GM23338 (cell line): ENCODE measurements at regions not wholly inside any gene's neighbourhood (a gene's known extent, or its start where the extent isn't known, plus 50 kb on each side); places are given as distances from the start of the nearest gene placed in this dataset.

Source experiments
- ATAC-seq: fragments of 200-7000 bp; cut with Tn5 transposase; 3 replicates; pipeline ENCODE4 v1.9.1; 2020
- DNase-seq: peaks from one replicate; pipeline ENCODE4 v3.0.0-alpha.2; 2015; ENCODE audit warnings: low spot score
- H2AFZ ChIP-seq: fragments of 200-600 bp; sonication (generic); 2 replicates; pipeline ENCODE4 v1.8.0; 2016; ENCODE audit warnings: antibody characterized with exemption, mild to moderate bottlenecking, moderate library complexity
- H3F3A ChIP-seq: fragments of 200-600 bp; sonication (generic); replicated peaks from 2 replicates; pipeline ENCODE4 v1.8.0; 2017; ENCODE audit warnings: antibody characterized with exemption, mixed run types, low read depth
- H3K27ac ChIP-seq: fragments of 200-600 bp; sonication (generic); 2 replicates; pipeline ENCODE4 v1.6.1; 2016; ENCODE audit warnings: low read depth
- H3K27me3 ChIP-seq: fragments of 200-600 bp; sonication (generic); 2 replicates; pipeline ENCODE4 v1.8.0; 2016; ENCODE audit warnings: mild to moderate bottlenecking, mixed run types, moderate library complexity; ENCODE audit not compliant: insufficient read depth
- H3K36me3 ChIP-seq: fragments of 200-600 bp; sonication (generic); 2 replicates; pipeline ENCODE4 v1.8.0; 2016; ENCODE audit warnings: mild to moderate bottlenecking; ENCODE audit not compliant: insufficient read depth
- H3K4me1 ChIP-seq: fragments of 200-600 bp; sonication (generic); 2 replicates; pipeline ENCODE4 v1.8.0; 2016; ENCODE audit warnings: mild to moderate bottlenecking, moderate library complexity; ENCODE audit not compliant: insufficient read depth
- H3K4me2 ChIP-seq: fragments of 200-600 bp; sonication (generic); 2 replicates; pipeline ENCODE4 v1.7.1; 2017; ENCODE audit warnings: mixed run types
- H3K4me3 ChIP-seq: fragments of 200-600 bp; sonication (generic); 2 replicates; pipeline ENCODE4 v1.6.1; 2016; ENCODE audit warnings: mixed run types
- H3K79me2 ChIP-seq: fragments of 200-600 bp; sonication (generic); replicated peaks from 2 replicates; pipeline ENCODE4 v1.8.0; 2017; ENCODE audit warnings: mild to moderate bottlenecking; ENCODE audit not compliant: insufficient read depth
- H3K9me2 ChIP-seq: fragments of 200-600 bp; sonication (generic); 2 replicates; pipeline ENCODE4 v1.8.0; 2017; ENCODE audit not compliant: insufficient read depth
- H4K20me1 ChIP-seq: fragments of 200-600 bp; sonication (generic); replicated peaks from 2 replicates; pipeline ENCODE4 v1.8.0; 2017; ENCODE audit warnings: mild to moderate bottlenecking; ENCODE audit not compliant: insufficient read depth
- H3K27ac Mint-ChIP-seq: 2 replicates; pipeline ENCODE4 v1.8.0; 2020; ENCODE audit warnings: inconsistent platforms, mild to moderate bottlenecking, moderate library complexity, mixed read lengths
- H3K27me3 Mint-ChIP-seq: 3 replicates; pipeline ENCODE4 v1.8.0; 2022; ENCODE audit warnings: low read depth, mild to moderate bottlenecking, moderate library complexity, mixed read lengths, inconsistent platforms; ENCODE audit not compliant: insufficient read depth, poor library complexity
- H3K36me3 Mint-ChIP-seq: 3 replicates; pipeline ENCODE4 v1.8.0; 2021; ENCODE audit warnings: low read depth, mild to moderate bottlenecking, inconsistent platforms, moderate library complexity, mixed read lengths
- H3K4me1 Mint-ChIP-seq: 3 replicates; pipeline ENCODE4 v1.8.0; 2020; ENCODE audit warnings: mild to moderate bottlenecking, inconsistent platforms, mixed read lengths
- H3K4me3 Mint-ChIP-seq: 3 replicates; pipeline ENCODE4 v1.8.0; 2021; ENCODE audit warnings: moderate library complexity, mild to moderate bottlenecking, inconsistent platforms, mixed read lengths
- H3K9me3 Mint-ChIP-seq: 3 replicates; pipeline ENCODE4 v1.8.0; 2020; ENCODE audit warnings: moderate library complexity, mild to moderate bottlenecking, inconsistent platforms, mixed read lengths
- CREB1 ChIP-seq: fragments of 250-450 bp; sonication (Bioruptor Pico); IDR thresholded peaks from 2 replicates; pipeline ENCODE4 v1.5.0; 2020; ENCODE audit warnings: low read depth, mild to moderate bottlenecking, moderate library complexity
- ETS1 ChIP-seq: IDR thresholded peaks from 2 replicates; pipeline ENCODE4 v1.6.1; 2016; ENCODE audit warnings: antibody characterized with exemption
- EZH2 ChIP-seq: fragments of 200-600 bp; sonication (generic); IDR thresholded peaks from one replicate; pipeline ENCODE4 v1.8.0; 2017; ENCODE audit warnings: antibody characterized with exemption, mild to moderate bottlenecking, low read depth; ENCODE audit not compliant: unreplicated experiment
- EZH2phosphoT487 ChIP-seq: fragments of 200-600 bp; sonication (generic); IDR thresholded peaks from one replicate; pipeline ENCODE4 v1.8.1; 2018; ENCODE audit warnings: antibody characterized with exemption; ENCODE audit not compliant: unreplicated experiment
- JUNB ChIP-seq: IDR thresholded peaks from one replicate; pipeline ENCODE4 v1.6.1; 2016; ENCODE audit warnings: antibody characterized with exemption; ENCODE audit not compliant: unreplicated experiment
- NANOG ChIP-seq: IDR thresholded peaks from 2 replicates; pipeline ENCODE4 v1.6.1; 2016; ENCODE audit warnings: antibody characterized with exemption, borderline replicate concordance
- POLR2AphosphoS5 ChIP-seq: IDR thresholded peaks from 2 replicates; pipeline ENCODE4 v1.6.1; 2016; ENCODE audit warnings: antibody characterized with exemption, low read depth
- STAT1 ChIP-seq: IDR thresholded peaks from one replicate; pipeline ENCODE4 v1.6.1; 2016; ENCODE audit warnings: antibody characterized with exemption; ENCODE audit not compliant: unreplicated experiment
- ZNF114 ChIP-seq: fragments of 250-450 bp; sonication (Bioruptor Pico); IDR thresholded peaks from 2 replicates; pipeline ENCODE4 v1.5.0; 2020; ENCODE audit warnings: mild to moderate bottlenecking, moderate library complexity
- ZNF331 ChIP-seq: fragments of 250-450 bp; sonication (Bioruptor Pico); IDR thresholded peaks from 2 replicates; pipeline ENCODE4 v1.5.0; 2020; ENCODE audit warnings: low read depth, mild to moderate bottlenecking, moderate library complexity
- TF ChIP-seq, protein P1 (sequence below): fragments of 250-450 bp; sonication (Bioruptor Pico); IDR thresholded peaks from 2 replicates; pipeline ENCODE4 v1.5.0; 2020; ENCODE audit warnings: mild to moderate bottlenecking, moderate library complexity
- TF ChIP-seq, protein P2 (sequence below): IDR thresholded peaks from one replicate; pipeline ENCODE4 v1.6.1; 2018; ENCODE audit warnings: antibody characterized with exemption; ENCODE audit not compliant: unreplicated experiment
- TF ChIP-seq, protein P3 (sequence below), 2 experiments: fragments of 200-600 bp in 1 of 2; sonication (generic) in 1 of 2; conservative IDR thresholded peaks; 2 replicates each; pipeline versions ENCODE4 v1.5.1 to v1.6.1; 2016 to 2017; ENCODE audit warnings: antibody characterized with exemption in 2 of 2, low read depth in 2 of 2, mild to moderate bottlenecking in 2 of 2, moderate library complexity in 1 of 2

DNA sequence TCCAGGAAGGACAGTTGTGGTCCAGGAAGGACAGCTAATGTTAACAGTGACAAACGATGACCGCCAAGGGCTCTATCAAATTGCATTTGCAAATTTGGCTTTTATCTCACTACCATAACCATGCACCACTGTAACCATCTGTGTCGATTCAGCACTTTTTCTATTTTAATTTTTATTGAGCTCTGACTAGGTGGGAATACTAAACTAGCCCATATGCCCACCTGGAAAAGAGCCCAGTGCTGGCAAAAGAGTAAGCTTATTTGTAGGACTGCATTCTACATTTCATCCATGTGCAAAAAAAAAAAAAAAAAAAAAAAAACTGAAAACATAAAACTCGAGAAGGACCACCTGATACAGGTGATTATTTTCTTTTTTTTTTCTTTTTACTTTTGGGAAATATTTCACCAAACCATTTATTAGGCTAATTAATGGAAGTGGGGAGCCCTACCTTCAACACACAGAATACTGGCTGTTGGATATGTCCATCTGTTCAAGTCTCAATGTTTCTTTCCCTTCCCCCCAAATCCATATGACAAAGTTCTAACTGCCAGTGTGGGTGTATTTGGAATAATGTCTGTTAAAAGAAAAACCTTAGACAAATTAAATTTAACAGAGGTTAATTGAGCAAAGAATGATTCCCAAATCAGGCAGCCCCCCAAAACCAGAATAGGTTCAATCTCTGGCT, 99.5 kb upstream of the MXRA5 start:
- Histone ChIP-seq H3K4me1 (no peaks in the 10 kb centered on the region), H3K27me3 (no peaks in the 10 kb centered on the region), H3K36me3 (no peaks in the 10 kb centered on the region), H3K27ac (no peak overlapping the region), H3K4me2 (no peak overlapping the region), H4K20me1 (no peaks in the 10 kb centered on the region), H3F3A (no peaks in the 10 kb centered on the region), H3K9me2 (no peaks in the 10 kb centered on the region), H2AFZ (no peak overlapping the region), H3K79me2 (no peaks in the 10 kb centered on the region), H3K4me3 (no peak overlapping the region)
- Mint-ChIP-seq H3K9me3 (peaks cover 2% of the 10 kb centered on the region; the same call in 1 of the 3 replicates), H3K27ac (no peak overlapping the region), H3K27me3 (no peaks in the 10 kb centered on the region), H3K4me1 (no peaks in the 10 kb centered on the region), H3K36me3 (no peaks in the 10 kb centered on the region), H3K4me3 (no peak overlapping the region)
- TF ChIP-seq ETS1 (no peak), ZNF114 (CRISPR knock-in tag) (no peak), NANOG (no peak), EZH2phosphoT487 (no peak), POLR2AphosphoS5 (no peak), EZH2 (no peak), JUNB (no peak), STAT1 (no peak), ZNF331 (CRISPR knock-in tag) (no peak), CREB1 (CRISPR knock-in tag) (no peak)
- TF ChIP-seq, protein P1, sequence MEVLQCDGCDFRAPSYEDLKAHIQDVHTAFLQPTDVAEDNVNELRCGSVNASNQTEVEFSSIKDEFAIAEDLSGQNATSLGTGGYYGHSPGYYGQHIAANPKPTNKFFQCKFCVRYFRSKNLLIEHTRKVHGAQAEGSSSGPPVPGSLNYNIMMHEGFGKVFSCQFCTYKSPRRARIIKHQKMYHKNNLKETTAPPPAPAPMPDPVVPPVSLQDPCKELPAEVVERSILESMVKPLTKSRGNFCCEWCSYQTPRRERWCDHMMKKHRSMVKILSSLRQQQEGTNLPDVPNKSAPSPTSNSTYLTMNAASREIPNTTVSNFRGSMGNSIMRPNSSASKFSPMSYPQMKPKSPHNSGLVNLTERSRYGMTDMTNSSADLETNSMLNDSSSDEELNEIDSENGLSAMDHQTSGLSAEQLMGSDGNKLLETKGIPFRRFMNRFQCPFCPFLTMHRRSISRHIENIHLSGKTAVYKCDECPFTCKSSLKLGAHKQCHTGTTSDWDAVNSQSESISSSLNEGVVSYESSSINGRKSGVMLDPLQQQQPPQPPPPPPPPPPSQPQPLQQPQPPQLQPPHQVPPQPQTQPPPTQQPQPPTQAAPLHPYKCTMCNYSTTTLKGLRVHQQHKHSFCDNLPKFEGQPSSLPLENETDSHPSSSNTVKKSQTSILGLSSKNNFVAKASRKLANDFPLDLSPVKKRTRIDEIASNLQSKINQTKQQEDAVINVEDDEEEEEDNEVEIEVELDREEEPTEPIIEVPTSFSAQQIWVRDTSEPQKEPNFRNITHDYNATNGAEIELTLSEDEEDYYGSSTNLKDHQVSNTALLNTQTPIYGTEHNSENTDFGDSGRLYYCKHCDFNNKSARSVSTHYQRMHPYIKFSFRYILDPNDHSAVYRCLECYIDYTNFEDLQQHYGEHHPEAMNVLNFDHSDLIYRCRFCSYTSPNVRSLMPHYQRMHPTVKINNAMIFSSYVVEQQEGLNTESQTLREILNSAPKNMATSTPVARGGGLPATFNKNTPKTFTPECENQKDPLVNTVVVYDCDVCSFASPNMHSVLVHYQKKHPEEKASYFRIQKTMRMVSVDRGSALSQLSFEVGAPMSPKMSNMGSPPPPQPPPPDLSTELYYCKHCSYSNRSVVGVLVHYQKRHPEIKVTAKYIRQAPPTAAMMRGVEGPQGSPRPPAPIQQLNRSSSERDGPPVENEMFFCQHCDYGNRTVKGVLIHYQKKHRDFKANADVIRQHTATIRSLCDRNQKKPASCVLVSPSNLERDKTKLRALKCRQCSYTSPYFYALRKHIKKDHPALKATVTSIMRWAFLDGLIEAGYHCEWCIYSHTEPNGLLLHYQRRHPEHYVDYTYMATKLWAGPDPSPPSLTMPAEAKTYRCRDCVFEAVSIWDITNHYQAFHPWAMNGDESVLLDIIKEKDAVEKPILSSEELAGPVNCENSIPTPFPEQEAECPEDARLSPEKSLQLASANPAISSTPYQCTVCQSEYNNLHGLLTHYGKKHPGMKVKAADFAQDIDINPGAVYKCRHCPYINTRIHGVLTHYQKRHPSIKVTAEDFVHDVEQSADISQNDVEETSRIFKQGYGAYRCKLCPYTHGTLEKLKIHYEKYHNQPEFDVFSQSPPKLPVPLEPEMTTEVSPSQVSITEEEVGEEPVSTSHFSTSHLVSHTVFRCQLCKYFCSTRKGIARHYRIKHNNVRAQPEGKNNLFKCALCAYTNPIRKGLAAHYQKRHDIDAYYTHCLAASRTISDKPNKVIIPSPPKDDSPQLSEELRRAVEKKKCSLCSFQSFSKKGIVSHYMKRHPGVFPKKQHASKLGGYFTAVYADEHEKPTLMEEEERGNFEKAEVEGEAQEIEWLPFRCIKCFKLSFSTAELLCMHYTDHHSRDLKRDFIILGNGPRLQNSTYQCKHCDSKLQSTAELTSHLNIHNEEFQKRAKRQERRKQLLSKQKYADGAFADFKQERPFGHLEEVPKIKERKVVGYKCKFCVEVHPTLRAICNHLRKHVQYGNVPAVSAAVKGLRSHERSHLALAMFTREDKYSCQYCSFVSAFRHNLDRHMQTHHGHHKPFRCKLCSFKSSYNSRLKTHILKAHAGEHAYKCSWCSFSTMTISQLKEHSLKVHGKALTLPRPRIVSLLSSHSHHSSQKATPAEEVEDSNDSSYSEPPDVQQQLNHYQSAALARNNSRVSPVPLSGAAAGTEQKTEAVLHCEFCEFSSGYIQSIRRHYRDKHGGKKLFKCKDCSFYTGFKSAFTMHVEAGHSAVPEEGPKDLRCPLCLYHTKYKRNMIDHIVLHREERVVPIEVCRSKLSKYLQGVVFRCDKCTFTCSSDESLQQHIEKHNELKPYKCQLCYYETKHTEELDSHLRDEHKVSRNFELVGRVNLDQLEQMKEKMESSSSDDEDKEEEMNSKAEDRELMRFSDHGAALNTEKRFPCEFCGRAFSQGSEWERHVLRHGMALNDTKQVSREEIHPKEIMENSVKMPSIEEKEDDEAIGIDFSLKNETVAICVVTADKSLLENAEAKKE (CRISPR knock-in tag): no peak
- TF ChIP-seq, protein P2, sequence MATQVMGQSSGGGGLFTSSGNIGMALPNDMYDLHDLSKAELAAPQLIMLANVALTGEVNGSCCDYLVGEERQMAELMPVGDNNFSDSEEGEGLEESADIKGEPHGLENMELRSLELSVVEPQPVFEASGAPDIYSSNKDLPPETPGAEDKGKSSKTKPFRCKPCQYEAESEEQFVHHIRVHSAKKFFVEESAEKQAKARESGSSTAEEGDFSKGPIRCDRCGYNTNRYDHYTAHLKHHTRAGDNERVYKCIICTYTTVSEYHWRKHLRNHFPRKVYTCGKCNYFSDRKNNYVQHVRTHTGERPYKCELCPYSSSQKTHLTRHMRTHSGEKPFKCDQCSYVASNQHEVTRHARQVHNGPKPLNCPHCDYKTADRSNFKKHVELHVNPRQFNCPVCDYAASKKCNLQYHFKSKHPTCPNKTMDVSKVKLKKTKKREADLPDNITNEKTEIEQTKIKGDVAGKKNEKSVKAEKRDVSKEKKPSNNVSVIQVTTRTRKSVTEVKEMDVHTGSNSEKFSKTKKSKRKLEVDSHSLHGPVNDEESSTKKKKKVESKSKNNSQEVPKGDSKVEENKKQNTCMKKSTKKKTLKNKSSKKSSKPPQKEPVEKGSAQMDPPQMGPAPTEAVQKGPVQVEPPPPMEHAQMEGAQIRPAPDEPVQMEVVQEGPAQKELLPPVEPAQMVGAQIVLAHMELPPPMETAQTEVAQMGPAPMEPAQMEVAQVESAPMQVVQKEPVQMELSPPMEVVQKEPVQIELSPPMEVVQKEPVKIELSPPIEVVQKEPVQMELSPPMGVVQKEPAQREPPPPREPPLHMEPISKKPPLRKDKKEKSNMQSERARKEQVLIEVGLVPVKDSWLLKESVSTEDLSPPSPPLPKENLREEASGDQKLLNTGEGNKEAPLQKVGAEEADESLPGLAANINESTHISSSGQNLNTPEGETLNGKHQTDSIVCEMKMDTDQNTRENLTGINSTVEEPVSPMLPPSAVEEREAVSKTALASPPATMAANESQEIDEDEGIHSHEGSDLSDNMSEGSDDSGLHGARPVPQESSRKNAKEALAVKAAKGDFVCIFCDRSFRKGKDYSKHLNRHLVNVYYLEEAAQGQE: no peak
- TF ChIP-seq, protein P3, sequence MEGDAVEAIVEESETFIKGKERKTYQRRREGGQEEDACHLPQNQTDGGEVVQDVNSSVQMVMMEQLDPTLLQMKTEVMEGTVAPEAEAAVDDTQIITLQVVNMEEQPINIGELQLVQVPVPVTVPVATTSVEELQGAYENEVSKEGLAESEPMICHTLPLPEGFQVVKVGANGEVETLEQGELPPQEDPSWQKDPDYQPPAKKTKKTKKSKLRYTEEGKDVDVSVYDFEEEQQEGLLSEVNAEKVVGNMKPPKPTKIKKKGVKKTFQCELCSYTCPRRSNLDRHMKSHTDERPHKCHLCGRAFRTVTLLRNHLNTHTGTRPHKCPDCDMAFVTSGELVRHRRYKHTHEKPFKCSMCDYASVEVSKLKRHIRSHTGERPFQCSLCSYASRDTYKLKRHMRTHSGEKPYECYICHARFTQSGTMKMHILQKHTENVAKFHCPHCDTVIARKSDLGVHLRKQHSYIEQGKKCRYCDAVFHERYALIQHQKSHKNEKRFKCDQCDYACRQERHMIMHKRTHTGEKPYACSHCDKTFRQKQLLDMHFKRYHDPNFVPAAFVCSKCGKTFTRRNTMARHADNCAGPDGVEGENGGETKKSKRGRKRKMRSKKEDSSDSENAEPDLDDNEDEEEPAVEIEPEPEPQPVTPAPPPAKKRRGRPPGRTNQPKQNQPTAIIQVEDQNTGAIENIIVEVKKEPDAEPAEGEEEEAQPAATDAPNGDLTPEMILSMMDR (conservative IDR thresholded peaks at IDR 0.05; ENCODE audit: low read depth in 2 of 2): no peak
- ATAC-seq (no peak), DNase-seq (no peak)
